Activated naive CD4-positive, alpha-beta T cell treated with anti-CD3 and anti-CD28 coated beads for 36 hours (primary cell): ENCODE measurements at regions not wholly inside any gene's neighbourhood (a gene's known extent, or its start where the extent isn't known, plus 50 kb on each side); places are given as distances from the start of the nearest gene placed in this dataset.

Experiments used
- CTCF ChIA-PET: fragments of 350-600 bp; sonication (Branson Sonifier 250); formaldehyde crosslinking; loops from one replicate; lab custom pipeline; 2021; ENCODE audit warnings: antibody characterized with exemption; lab: Charles Lee
- DNase-seq: peaks from one replicate; pipeline ENCODE4 v3.0.0-alpha.2; 2020
- H3K27ac Mint-ChIP-seq: one replicate; pipeline ENCODE4 v1.8.0; 2021; ENCODE audit warnings: mild to moderate bottlenecking, mixed read lengths
- H3K27me3 Mint-ChIP-seq: one replicate; pipeline ENCODE4 v1.8.0; 2021; ENCODE audit warnings: low read depth, mixed read lengths
- H3K36me3 Mint-ChIP-seq: one replicate; pipeline ENCODE4 v1.8.0; 2021; ENCODE audit warnings: low read depth, mixed read lengths
- H3K4me1 Mint-ChIP-seq: one replicate; pipeline ENCODE4 v1.8.0; 2021; ENCODE audit warnings: low read depth, mixed read lengths
- H3K4me3 Mint-ChIP-seq: one replicate; pipeline ENCODE4 v1.8.0; 2021; ENCODE audit warnings: mild to moderate bottlenecking, moderate library complexity, mixed read lengths
- H3K9me3 Mint-ChIP-seq: one replicate; pipeline ENCODE4 v1.8.0; 2021; ENCODE audit warnings: mixed read lengths
- intact Hi-C: fragments of 100-400 bp; cut with micrococcal nuclease; formaldehyde crosslinking; loops from one replicate; pipeline ENCODE4 v1.15.1; 2023

DNA sequence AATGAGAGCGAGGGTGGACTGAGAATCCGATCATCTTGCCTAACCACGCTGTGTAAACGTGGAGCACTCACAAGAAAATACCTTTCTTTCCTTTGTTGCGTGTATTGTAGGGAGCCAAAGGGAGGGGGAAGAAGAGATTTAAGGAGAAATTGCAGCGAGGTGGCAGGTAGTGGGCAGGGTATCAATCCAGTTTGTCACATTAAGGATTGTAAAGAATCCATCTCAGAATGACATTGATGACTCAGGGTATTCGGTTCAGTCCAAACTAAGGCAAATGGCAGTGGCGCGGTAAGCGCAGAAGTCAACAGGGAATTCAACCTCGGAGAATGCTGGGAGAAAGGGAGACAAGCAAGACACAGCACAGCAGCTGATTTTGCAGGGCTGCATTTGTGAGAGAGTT is 146.2 kb downstream of the ID4 start:
- H3K27ac Mint-ChIP-seq, result no peak overlapping the region
- no peaks in the 10 kb centered on the region for H3K4me1 Mint-ChIP-seq
- no peak overlapping the region for H3K4me3 Mint-ChIP-seq
- CTCF ChIA-PET, result no interaction called here
- peaks cover 8% of the 10 kb centered on the region for H3K27me3 Mint-ChIP-seq
- H3K36me3 Mint-ChIP-seq, result no peaks in the 10 kb centered on the region
- intact Hi-C loops, result no loop called here
- H3K9me3 Mint-ChIP-seq, result no peaks in the 10 kb centered on the region
- DNase-seq, result no peak

GRCh38 chr6:19986691-19987438 is 149.7 kb downstream of the ID4 start:
- Mint-ChIP-seq H3K27me3 (peaks cover 18% of the 10 kb centered on the region), H3K36me3 (no peaks in the 10 kb centered on the region), H3K4me1 (no peaks in the 10 kb centered on the region), H3K4me3 (no peak overlapping the region), H3K9me3 (no peaks in the 10 kb centered on the region), H3K27ac (no peak overlapping the region)
- CTCF ChIA-PET, result interaction anchor here (0.6 kb wide), 1 partner anchor 15 kb away, joined by 6 read pairs; no protein-coding TSS in a partner anchor
- no peak for DNase-seq
- intact Hi-C loops, result no loop called here

DNA sequence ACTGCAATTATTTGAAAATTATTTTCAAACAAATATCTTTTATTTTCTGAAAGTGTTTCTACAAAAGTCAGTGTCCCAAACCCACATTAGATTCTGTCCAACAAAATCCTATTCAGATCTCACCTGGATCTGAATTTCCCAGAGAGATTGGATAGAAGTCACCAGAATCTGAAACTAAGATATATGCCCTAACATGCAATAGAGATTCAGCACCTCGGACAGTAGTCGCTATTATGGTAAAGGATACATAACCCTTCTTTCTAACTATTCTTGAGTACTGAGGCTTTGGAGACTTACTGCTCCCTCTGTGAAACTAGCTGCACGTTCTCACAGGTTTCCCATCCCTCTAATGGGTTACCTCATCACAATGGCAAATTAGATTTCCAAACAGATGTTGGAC is 151.4 kb downstream of the ID4 start:
- DNase-seq, result no peak
- no peak overlapping the region for H3K27ac Mint-ChIP-seq
- H3K9me3 Mint-ChIP-seq, result no peaks in the 10 kb centered on the region
- H3K27me3 Mint-ChIP-seq, result peaks cover 18% of the 10 kb centered on the region
- no peak overlapping the region for H3K4me3 Mint-ChIP-seq
- intact Hi-C loops, result no loop called here
- CTCF ChIA-PET, result no interaction called here
- H3K4me1 Mint-ChIP-seq, result no peaks in the 10 kb centered on the region
- no peaks in the 10 kb centered on the region for H3K36me3 Mint-ChIP-seq

DNA sequence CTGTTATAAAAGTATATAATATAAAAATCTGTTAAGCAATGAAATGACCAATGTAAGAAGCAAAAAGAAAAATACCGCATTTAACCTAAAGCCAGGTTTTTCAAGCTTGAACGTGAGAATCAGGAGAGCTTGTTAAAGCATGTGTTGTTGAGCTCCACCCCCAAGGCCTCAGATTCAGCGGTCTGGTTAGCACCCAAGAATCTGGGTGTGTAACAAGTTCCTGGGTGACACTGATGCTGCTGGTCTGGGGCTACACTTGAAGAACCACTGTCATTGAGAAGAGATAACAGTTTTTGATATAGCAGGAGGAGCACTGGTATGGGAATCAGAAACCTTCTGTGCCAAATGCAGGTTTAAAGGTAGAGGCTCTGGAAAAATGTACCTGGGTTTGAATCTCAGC is 154.0 kb downstream of the ID4 start:
- CTCF ChIA-PET, result no interaction called here
- intact Hi-C loops, result no loop called here
- H3K36me3 Mint-ChIP-seq, result no peaks in the 10 kb centered on the region
- no peaks in the 10 kb centered on the region for H3K4me1 Mint-ChIP-seq
- peaks cover 14% of the 10 kb centered on the region for H3K27me3 Mint-ChIP-seq
- no peaks in the 10 kb centered on the region for H3K9me3 Mint-ChIP-seq
- no peak for DNase-seq
- no peak overlapping the region for H3K27ac Mint-ChIP-seq
- no peak overlapping the region for H3K4me3 Mint-ChIP-seq

DNA sequence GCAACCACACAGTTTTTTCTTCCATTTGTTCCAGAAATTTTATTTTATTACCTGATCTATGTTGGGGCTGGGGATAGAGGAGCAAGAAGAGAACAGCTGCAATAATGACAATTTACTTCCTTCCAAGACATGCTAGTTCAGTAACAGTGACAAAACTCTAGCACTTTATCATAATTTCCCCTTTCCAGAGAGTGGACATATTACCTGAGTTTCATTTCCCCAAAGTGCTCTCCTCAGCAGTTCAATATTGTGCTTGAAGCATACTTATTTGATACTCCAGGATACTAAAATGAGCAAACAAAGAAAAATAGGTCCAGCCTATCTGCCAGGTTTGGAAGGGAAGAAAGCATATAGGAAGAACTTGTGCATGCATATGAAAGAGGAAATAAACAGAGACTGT is 157.7 kb downstream of the ID4 start:
- no peak overlapping the region for H3K4me3 Mint-ChIP-seq
- DNase-seq, result no peak
- no peaks in the 10 kb centered on the region for H3K4me1 Mint-ChIP-seq
- H3K27me3 Mint-ChIP-seq, result peaks cover 6% of the 10 kb centered on the region
- H3K27ac Mint-ChIP-seq, result no peak overlapping the region
- H3K36me3 Mint-ChIP-seq, result no peaks in the 10 kb centered on the region
- peaks cover 5% of the 10 kb centered on the region for H3K9me3 Mint-ChIP-seq
- CTCF ChIA-PET, result no interaction called here
- intact Hi-C loops, result no loop called here

- no peak for DNase-seq
- H3K27me3 Mint-ChIP-seq, result peaks cover 6% of the 10 kb centered on the region
- no peaks in the 10 kb centered on the region for H3K4me1 Mint-ChIP-seq
- H3K9me3 Mint-ChIP-seq, result peaks cover 5% of the 10 kb centered on the region
- intact Hi-C loops, result no loop called here
- no peak overlapping the region for H3K27ac Mint-ChIP-seq
- no peak overlapping the region for H3K4me3 Mint-ChIP-seq
- CTCF ChIA-PET, result no interaction called here
- H3K36me3 Mint-ChIP-seq, result no peaks in the 10 kb centered on the region
These were observed 158.5 kb downstream of the ID4 start for GRCh38 chr6:19995575-19996257.

- CTCF ChIA-PET, result interaction anchor here (0.7 kb wide), 1 partner anchor 261 kb away, joined by 5 read pairs; no protein-coding TSS in a partner anchor
- no peak for DNase-seq
- H3K9me3 Mint-ChIP-seq, result peaks cover 5% of the 10 kb centered on the region
- H3K27me3 Mint-ChIP-seq, result peaks cover 3% of the 10 kb centered on the region
- intact Hi-C loops, result no loop called here
- no peak overlapping the region for H3K4me3 Mint-ChIP-seq
- no peak overlapping the region for H3K27ac Mint-ChIP-seq
- no peaks in the 10 kb centered on the region for H3K36me3 Mint-ChIP-seq
- no peaks in the 10 kb centered on the region for H3K4me1 Mint-ChIP-seq
These were observed 159.9 kb downstream of the ID4 start for GRCh38 chr6:19997104-19997503.

DNA sequence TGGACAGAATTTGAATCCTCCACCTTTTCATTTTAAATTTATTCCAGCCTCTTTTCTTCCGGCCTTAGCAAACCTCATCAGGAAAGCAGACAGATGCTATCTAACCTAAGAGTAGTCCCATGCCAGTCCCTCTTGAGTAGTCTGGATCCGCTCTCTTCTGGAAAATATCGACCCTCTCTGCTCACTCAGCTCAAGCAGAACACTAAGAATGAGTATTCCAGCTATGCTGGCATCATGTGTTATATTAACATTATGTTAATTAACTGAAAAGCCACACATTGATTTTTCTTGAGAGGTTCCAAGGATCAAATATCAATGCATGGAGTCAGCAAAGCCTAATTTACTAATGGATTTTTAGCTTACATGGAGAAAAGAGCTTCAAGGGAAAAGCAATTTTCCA is 161.4 kb downstream of the ID4 start:
- CTCF ChIA-PET, result no interaction called here
- intact Hi-C loops, result no loop called here
- DNase-seq, result no peak
- Mint-ChIP-seq H3K27ac (no peak overlapping the region), H3K27me3 (no peaks in the 10 kb centered on the region), H3K36me3 (no peaks in the 10 kb centered on the region), H3K4me3 (no peak overlapping the region), H3K9me3 (peaks cover 5% of the 10 kb centered on the region), H3K4me1 (no peaks in the 10 kb centered on the region)

DNA sequence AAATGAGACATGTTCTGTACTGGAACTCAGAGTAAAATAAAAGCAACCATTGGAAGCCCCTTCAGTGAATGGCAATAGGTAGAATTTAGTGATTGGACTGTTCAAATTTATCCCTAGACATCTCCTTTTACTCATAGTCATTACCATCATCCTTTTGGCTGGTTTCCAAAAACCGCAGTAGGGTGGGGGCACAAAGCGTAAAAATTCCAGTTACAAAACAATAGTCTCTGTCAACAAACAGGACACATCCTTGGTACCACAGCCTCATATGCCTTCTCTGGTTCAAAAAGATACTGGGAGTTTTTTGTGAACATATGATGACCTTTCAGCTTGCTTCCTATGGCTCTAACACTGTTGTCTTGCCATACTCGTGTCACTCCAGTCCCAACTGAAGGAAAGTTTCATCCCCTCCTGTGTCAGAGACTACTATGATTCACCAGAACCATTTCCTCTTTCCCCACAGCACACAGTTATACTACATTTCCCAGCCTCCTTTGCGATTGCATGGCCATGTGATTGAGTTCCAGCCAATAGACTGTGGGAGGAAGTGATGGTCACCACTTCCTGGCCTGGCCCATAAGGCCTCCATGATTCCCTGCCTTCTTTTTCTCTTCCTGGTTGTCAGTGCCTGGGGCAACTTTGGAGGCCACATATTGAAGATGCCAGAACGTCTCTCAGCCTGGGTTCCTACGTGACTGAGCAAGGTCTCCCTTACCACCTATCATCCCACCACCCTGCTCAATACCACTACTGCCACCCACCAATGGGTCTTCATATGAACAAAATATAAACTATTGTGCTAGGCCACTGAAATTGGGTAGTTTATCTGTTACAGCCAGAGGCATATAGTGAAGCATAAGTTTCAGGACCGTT is 162.4 kb downstream of the ID4 start:
- H3K9me3 Mint-ChIP-seq, result peaks cover 5% of the 10 kb centered on the region
- no peak overlapping the region for H3K27ac Mint-ChIP-seq
- CTCF ChIA-PET, result no interaction called here
- H3K4me1 Mint-ChIP-seq, result no peaks in the 10 kb centered on the region
- peak; percentile 22 for DNase-seq
- H3K27me3 Mint-ChIP-seq, result no peaks in the 10 kb centered on the region
- no peaks in the 10 kb centered on the region for H3K36me3 Mint-ChIP-seq
- no peak overlapping the region for H3K4me3 Mint-ChIP-seq
- intact Hi-C loops, result loop anchor here (1.0 kb wide), 1 partner anchor 402 kb away; the partner anchor contains the start of gene E2F3

GRCh38 chr6:20001286-20001685 is 164.1 kb downstream of the ID4 start:
- CTCF ChIA-PET, result no interaction called here
- H3K9me3 Mint-ChIP-seq, result peaks cover 5% of the 10 kb centered on the region
- H3K4me1 Mint-ChIP-seq, result no peaks in the 10 kb centered on the region
- intact Hi-C loops, result no loop called here
- H3K27me3 Mint-ChIP-seq, result no peaks in the 10 kb centered on the region
- no peak overlapping the region for H3K27ac Mint-ChIP-seq
- no peak overlapping the region for H3K4me3 Mint-ChIP-seq
- no peaks in the 10 kb centered on the region for H3K36me3 Mint-ChIP-seq
- no peak for DNase-seq

- DNase-seq, result no peak
- CTCF ChIA-PET, result no interaction called here
- H3K4me1 Mint-ChIP-seq, result no peaks in the 10 kb centered on the region
- H3K36me3 Mint-ChIP-seq, result no peaks in the 10 kb centered on the region
- H3K27ac Mint-ChIP-seq, result no peak overlapping the region
- intact Hi-C loops, result no loop called here
- no peak overlapping the region for H3K4me3 Mint-ChIP-seq
- peaks cover 2% of the 10 kb centered on the region for H3K27me3 Mint-ChIP-seq
- no peaks in the 10 kb centered on the region for H3K9me3 Mint-ChIP-seq
These were observed 168.9 kb downstream of the ID4 start for GRCh38 chr6:20006037-20006436.

DNA sequence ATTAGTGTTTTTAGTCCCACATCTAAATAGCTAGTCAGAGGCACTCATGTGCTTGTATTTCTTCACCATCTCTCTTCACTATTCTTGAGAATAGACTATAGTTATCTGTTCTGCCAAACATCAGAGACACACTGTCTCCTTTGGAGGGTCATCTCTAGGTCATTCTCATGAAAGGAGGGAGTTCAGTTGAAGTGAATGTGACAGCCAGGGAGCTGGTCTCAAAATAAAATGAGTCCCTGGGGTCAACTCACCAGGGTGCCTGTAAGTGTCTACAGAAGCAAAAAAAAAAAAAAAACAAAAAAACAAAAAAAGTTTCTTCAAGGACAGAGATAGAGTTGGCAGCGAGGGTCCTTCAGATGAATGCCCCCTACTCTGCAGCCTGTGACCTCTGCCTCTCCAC is 171.0 kb downstream of the ID4 start:
- H3K27ac Mint-ChIP-seq, result no peak overlapping the region
- no peaks in the 10 kb centered on the region for H3K36me3 Mint-ChIP-seq
- no peaks in the 10 kb centered on the region for H3K9me3 Mint-ChIP-seq
- H3K27me3 Mint-ChIP-seq, result peaks cover 5% of the 10 kb centered on the region
- no peak for DNase-seq
- H3K4me1 Mint-ChIP-seq, result no peaks in the 10 kb centered on the region
- intact Hi-C loops, result no loop called here
- CTCF ChIA-PET, result no interaction called here
- H3K4me3 Mint-ChIP-seq, result no peak overlapping the region
